Renal pelvis (tissue), 1 donor: ENCODE measurements at regions not wholly inside any gene's neighbourhood (a gene's known extent, or its start where the extent isn't known, plus 50 kb on each side); places are given as distances from the start of the nearest gene placed in this dataset.
"Not testable (repeated sequence)": the region's sequence is repeated elsewhere in the genome, so short reads cannot be mapped to it uniquely, and the experiment has no call there.

Experiments
- DNase-seq: peaks from one replicate; pipeline ENCODE4 v3.0.0-alpha.2; 2013

DNA sequence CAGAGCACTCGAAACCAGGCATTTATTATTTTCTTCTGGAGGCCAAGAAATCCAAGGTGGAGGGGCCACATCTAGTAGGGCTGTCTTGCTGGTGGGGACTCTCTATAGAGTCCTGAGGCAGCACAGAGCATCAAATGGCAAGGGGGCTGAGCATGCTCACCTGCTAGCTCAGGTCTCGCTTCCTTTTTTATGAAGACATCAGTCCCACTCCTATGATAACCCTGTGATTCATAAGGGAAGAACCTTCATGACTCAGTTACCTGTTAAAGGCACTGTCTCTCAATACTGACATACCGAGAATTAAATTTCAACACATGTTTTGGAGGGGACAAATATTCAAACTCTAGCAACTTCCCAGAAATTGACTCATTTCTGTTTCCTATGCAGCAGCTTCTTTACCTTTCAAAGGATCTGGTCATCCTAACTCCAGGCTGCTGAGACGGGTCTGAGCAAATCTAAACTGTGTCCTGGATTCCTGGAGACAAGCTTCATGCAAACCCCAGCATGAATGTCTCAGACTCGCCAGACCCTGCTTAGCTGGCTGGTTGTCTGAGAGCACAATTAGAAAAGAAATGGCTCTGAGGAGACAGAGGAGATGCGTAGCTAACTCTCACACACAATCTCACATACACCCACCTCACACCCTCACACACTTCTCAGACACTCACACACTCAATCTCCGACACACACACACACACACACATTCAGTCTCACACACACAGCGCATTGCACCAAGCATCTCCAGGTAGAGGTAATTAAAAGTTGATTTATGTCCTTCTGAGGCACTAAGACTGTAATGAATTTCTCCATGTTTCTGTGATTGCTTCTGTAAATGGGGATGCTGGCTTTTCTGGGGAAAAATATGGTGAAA is 280.8 kb downstream of the BCL2L11 start:
- DNase-seq: not testable (repeated sequence)

DNA sequence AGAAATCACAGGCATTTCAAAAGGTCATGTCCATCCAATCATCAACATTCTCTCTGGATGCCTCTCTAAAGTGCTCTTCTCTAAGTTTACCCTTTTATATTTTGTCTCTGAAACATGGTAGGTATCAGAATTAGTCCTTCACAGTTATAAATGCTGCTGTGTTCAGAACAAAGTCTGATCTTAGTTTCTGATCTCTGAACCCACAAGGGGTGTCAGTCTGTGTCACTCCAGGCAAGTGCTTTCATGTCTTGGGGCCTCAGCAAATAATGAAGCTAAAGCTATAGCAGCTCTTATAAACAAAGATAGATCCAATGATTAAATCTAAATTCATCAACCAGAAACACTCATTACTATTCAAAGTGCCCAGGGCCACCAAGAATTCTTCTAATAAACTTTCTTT is 281.7 kb downstream of the BCL2L11 start:
- DNase-seq: not testable (repeated sequence)

DNA sequence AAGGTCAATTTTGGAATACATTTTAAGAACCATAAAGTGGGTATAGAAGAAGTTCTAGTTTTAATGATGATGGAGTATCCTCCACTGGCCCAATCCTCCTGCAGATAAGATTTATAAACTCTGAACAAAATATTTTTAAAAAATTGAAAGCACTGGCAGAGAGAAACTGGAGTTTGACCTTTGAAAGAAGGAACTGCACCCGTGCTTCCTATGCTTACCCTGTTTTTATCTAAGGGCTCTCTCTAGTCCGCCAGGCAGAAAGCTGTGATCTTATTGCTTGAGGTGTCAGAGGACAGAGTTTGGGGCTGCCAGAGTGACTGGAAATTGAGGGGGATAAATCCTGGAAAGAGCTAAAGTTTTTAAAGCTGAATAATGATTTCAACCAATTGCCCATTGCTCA is 282.6 kb downstream of the BCL2L11 start:
- DNase-seq: not testable (repeated sequence)

DNA sequence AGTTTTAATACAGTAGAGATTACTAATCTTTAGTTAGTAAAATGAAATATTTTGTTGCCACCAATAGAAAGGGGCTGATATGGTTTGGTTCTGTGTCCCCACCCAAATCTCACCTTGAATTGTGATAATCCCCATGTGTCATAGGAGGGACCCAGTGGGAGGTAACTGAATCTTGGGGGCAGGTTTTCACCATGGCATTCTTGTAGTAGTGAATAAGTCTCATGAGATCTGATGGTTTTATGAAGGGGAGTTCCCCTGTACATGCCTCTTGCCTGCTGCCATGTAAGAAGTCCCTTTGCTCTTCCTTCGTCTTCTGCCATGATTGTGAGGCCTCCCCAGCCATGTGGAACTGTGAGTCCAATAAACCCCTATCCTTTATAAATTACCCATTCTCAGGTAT is 285.9 kb downstream of the BCL2L11 start:
- DNase-seq: not testable (repeated sequence)

DNA sequence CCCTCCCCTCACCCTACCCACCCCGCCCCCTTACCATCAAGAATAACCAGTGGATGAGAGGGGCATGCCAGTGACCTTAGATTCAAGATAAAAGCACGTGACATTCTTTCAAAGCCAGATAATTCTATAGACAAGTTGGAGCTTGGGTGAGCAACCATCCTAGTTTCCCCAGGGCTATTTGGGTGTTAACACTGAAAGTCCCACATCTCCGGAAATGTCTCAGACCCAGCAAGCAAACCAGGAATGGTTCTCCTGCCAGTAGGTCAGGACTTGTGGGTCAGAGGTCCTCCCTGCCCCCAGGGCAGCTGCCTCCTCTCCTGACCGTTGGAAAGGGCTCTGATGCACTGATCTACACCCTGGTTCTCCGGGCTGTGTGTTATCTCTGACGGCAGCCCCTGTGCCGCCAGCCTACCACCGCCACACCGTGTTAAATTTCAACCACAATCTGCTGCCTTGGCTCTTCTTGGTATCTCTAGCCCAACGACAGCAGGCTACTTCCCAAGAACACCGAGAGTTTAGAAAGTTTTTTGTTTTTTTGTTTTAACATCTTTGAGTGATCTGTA is 287.0 kb downstream of the BCL2L11 start:
- not testable (repeated sequence) for DNase-seq

DNA sequence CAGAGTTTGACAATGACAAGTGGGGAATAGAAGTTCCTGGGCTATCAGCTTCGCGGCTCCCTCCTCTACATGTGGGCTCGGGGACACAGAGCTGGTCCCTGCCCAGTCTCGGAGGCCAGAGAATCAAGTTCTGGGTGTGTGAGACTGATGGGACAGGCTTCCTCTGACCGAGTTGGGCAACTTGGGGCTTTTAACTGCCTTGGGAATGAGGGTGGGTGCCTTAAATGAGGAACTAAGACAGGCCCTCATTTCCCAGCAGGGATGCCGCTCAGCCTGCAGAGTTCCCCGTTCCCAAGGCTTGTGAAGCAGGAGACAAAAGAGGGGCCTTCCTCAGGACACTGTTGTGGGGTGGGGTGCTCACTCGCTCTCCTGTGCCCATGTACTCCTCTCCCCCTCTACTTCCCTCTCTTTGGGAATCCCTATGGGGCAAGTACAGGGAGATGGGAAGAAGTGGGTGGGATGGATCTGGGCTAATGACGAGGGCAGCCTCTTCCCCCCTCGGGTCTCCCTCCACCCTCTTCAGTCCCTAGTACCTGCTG is 290.2 kb downstream of the BCL2L11 start:
- not testable (repeated sequence) for DNase-seq

DNA sequence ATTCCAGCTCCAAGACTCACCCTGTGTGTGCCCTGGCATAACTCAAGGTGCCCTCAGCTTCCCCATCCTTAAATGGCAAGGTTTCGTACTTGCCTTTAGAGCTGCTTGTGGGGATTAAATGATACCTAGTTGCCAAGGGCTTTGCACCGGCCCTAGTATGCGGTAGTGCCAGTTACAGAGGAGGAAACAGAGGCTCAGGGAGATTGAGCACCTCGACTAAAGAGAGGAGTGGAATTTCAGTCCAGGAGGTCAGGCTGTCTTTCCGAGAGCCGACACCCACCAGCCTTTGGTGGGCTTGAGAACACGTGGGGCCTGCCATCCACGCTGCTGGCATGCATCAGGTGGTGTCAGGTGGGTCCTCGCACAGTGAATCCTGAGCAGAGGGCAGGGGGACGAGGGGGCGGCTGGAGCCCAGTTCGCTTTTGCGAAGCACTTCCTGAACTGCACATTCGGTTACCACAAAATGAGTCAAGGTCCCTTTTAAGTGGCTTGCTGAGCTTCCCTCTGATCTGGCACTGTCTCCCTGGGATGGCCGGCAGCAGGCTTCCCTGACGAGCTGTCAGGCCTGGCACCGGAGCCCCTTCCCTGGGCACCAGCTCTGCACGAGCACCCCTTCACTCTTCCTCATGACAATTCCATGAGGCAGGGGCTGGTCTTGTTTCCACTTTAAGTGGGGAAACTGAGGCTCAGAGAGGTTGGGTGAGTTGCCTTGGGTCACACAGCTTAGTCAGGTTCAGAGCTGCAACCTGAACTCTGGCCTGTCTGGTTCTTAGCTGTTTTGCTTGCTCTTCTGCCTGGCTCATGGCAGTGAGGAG is 291.4 kb downstream of the BCL2L11 start:
- not testable (repeated sequence) for DNase-seq

DNA sequence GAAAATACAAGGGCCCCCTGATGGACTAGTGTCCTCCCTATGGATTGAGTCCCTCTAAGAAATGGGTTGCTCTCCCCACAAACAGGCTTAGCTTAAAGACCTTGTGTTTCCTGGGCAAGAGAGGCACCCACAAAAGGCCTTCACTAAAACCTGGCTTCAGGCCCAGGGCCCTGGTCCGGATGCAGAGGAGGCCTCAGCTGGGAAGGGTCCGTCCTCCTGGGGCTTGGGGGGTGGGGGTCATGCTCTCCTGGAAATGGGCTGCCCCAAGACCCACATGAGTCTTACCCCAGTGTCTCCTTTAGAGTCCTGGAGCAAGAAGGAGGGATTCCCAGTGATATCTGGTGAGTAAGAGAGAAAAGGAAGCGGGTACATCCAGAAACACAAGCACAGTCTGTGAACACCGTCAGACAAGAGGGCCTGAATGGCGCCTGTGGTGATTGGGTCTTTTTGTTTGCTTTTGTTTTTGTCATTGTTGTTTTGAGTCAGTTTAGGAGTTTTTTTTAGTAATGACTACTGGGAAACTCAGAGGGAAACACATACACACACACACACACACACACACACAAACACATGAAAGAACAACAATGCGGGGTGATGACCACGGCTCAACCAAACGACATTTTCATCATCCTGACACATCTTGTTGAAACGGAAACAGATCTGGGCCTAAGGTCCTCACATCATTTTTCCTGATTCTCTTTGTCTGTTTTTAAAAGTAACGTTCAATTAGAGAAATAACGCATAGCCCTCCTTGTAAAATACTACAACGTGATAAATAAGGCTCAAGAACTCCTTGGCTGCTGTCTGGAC is 292.3 kb downstream of the BCL2L11 start:
- not testable (repeated sequence) for DNase-seq

DNA sequence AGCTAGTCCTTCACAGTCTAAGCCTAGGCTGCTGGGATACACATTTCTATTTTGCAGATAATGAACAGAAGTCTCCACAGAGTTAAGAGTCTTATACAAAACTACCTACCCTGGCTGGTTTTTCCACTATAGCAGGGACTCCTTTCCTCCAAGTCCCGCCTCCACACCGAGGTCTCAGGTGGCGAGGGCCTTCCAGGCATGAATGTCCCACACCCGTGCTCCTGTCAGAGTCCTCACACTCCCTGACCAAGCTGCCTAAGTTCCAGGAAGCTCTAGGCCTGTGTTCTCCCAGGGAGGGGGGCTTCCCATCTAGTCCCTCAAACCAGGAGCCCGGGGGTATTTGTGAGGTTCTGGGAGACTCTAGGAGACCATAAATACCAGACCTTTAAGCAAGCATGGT is 293.2 kb downstream of the BCL2L11 start:
- DNase-seq: not testable (repeated sequence)

DNA sequence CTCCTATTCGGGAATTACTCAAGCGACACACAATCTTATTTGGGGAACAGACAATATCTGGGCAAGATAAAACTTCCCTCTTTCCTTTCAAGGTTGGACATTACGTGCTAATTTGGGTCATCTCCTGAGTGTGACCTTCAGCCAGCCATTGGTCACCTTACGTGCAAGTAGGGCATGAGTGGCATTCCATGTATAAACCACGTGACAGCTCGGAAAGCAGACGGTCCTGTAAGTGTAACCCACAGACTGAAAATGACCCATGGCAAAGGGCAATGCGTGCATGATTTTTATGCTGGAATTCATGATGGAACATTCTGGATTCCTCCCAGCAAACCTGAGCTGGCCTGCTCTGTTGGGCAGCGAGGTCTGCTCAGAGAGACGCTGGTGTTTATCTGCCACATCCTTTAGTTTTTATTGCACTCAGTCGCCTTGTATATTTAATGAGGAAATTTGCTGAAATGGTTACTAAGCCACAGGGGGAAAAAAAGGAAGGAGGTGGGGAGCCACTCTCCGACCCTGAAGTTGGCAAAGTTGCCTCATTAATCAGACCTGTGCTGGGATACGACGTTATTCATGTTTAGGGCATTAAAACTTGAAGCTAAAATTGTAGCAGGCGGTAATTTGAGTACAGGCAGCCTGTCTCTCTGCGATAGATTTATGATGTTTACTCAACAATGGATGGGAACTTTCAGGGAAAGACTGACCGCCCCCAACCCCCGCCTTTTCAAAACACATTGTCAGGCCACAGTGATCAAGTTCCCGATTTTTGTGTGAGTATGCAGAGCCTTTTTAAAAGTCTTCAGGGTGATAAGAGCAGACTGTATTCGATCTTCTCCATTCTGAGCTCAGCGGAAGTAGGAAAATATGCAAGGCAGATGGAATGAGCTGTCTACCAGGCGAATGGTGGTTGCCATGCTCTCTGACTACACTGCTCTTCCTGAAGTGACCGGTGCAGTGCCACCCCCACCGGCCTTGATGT is 295.3 kb downstream of the BCL2L11 start:
- peak; percentile 33 for DNase-seq

DNA sequence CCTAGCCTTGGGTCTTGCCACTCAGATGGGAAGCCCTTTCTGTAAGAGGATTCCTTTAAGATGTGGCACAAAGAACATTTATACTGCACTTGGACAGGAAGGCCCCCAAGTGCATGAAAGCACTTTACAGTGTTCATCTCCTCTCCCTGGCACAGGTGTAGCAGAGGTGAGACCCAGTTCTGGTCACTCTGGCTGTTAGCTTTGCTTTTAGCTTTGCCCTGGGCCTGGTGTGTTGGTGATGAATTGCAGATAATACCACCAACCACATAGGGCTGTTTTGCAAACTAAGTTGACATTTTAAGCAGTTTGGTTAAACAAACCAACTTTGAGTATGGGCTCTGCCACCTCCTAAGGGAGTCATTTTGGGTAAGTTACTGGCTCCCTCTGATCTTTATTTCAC is 296.3 kb downstream of the BCL2L11 start:
- DNase-seq: not testable (repeated sequence)

DNA sequence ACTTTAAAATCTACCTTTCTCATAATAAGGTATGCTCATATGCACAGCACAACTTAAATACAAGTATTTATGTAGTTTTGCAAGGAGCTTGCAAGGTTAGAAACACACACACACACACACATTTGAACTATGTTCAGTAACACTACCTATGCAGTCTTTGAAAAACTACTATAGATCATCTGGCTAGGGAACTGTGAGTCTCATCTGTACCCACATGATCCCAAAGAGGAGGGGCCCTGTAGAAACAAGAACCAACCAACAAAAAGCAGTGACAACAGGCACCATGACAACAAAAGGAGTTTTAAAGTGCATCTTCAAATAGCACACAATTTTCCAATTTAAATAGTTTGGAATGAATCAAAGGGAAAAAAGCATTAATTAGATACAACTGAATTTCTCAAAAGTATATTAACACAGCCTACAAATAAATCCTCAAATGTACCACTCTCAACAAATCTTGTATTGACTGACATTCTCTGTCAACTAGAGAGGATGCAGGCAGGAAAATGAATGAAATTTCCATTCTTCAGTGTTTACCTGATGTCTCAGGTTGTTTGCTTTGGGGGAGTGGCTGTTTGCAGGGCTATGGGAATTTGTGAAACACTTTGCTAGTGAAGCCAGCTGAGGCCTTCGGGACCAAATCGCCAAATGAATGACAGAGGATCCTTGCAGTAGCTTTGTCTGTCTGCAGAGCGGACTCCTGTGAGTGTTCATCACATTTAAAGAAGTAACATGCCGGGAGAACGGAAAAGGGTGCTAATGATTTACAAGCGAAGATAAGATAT is 297.6 kb downstream of the BCL2L11 start:
- not testable (repeated sequence) for DNase-seq

DNA sequence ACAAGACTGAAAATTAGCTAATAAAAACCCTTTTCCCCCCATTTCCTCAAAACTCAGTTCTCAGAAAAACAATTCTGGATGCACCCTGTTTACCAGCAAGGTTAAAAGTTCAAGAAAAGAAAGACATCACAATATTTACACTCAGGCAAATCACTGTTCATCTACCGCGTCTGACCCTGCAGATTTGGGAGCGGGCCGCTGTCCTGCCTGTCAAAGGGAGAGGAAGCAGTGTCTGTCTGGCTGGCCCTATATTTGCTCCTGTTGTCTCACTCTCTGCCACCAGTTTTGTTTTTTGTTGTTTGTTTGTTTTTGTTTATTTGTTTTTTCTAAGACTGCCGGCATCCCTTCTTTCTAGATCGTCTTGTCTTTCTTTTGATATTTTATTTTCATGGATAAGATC is 299.4 kb downstream of the BCL2L11 start:
- DNase-seq: not testable (repeated sequence)

DNA sequence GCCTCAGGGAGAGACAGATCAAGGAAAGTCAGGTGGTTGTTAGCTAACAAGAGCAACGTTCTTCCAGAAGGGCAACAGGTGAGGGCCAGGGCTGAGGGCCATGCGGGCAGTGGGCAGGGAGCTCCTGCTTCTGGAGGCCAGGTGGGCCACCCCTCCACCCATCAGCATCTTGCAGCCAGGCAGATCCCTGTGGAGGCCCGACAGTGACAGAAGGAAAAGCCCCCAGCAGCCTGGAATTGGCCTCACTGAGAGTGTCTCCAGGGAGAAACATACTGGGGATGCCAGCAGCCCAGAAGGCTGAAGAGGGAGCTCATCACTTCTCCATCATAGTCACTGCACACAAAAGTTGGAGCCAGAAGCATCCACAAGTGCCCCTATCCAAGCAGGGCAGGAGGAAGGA is 300.1 kb downstream of the BCL2L11 start:
- not testable (repeated sequence) for DNase-seq

DNA sequence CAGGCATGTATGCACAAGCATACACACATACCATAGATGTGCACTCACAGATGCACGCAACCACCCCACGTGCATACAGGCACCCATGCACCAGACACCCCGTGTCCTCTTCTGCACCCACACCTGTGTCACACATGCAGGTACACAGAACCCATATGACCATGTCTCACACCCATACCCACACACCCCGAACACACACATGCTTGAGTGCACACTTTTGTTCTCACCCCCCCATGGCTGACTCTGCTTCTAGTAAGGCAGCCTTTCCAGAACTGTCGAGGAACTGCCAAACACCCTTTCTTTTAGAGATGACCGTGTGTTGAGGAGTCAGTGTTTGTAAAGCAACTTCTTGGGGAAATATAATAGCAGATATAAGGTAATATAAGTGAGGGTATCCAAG is 301.2 kb downstream of the BCL2L11 start:
- not testable (repeated sequence) for DNase-seq

DNA sequence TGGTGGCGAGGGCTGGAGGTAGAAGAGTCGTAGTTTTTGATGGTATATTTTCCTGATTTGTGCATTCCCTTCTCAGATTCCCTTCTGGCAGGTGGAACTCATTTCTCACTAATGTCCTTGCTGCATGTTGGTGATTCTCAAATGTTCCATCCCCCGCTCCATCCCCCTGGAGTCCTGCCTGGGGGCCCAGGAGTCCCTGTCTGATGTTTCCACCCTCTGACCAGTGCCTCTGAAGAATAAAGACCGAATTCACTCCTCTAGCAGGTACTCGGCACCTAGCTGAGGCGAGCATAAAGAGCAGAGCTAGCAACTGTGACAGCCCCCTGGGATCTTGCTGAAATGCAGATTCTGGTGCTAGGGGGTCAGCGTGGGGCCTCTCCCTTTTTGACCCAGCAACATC is 301.8 kb downstream of the BCL2L11 start:
- DNase-seq: not testable (repeated sequence)

DNA sequence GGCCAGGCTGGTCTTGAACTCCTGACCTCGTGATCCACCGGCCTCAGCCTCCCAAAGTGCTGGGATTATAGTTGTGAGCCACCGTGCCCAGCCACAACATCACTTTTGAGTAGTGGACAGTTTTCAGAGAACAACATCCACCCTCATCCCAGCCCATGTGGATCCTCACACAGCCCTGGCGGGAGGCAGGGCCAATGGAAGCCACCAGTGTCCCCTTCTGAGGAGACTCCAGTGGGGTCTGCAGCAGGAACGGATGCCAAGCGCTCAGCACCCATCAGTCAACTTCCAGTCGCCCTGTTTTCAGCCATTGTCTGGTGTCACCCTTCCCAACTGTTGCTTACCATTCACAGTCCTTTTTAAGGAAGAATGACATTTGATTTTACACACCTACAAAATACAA is 302.5 kb downstream of the BCL2L11 start:
- DNase-seq: not testable (repeated sequence)

DNA sequence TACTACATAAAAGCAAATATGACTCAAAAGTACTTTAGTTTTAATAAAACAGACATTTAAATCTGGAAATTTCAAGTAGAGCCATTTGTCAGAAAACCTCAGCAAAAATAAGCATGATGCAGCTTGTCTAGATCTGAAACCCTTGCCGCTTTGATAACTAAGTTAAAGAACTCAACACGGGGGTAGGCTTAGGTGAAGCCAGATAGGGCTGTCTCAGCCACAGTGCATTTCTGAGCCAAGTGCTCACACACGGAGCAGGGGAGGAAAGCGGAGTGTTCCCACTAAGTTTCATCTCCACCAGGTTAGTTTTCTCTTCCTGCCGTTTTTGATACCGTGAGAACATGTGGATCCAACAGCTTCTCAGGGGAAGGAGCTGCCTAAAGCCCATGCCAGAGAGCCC is 303.5 kb downstream of the BCL2L11 start:
- not testable (repeated sequence) for DNase-seq

DNA sequence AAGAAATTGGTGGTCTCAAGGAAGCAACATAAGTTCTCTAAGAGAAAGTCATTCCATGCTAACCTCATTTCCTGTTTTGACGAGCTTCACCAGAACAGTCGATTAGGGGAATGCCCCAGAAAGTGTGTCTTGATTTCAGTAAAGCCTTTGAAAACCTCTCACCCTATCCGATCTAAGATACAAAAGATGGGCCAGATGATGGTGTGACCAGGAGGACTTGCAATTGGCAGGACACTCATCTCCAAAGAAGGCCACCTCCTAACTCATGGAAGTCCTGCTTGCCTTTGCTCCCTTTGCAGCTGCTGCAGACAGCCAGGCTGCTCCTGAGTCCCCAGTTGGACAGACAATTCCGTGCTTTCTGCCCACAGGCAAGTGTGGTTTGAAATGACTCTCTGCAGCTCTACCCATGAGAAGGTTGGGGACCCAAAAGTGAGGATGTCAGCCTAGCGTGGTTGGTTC is 304.2 kb downstream of the BCL2L11 start:
- not testable (repeated sequence) for DNase-seq
